Calu3 (cell line): ENCODE measurements at regions not wholly inside any gene's neighbourhood (a gene's known extent, or its start where the extent isn't known, plus 50 kb on each side); places are given as distances from the start of the nearest gene placed in this dataset.

Experiments used
- BruUV-seq: library from RNA; stranded (reverse); fragments of 400-500 nt; replicated peaks from 2 replicates; lab custom pipeline; 2021; lab: Mats Ljungman, UMichigan
- CTCF ChIA-PET: fragments of 300-600 bp; sonication (Branson Sonifier 250); formaldehyde crosslinking; loops from one replicate; lab custom pipeline; 2022; ENCODE audit warnings: antibody characterized with exemption; lab: Charles Lee
- DNase-seq: peaks from one replicate; pipeline ENCODE4 v3.0.0; 2022
- H3K27ac Mint-ChIP-seq: one replicate; pipeline ENCODE4 v1.8.0; 2022; ENCODE audit warnings: mixed read lengths; ENCODE audit not compliant: unreplicated experiment
- H3K27me3 Mint-ChIP-seq: one replicate; pipeline ENCODE4 v1.8.0; 2022; ENCODE audit warnings: mixed read lengths; ENCODE audit not compliant: unreplicated experiment
- H3K36me3 Mint-ChIP-seq: one replicate; pipeline ENCODE4 v1.8.0; 2022; ENCODE audit warnings: mild to moderate bottlenecking, moderate library complexity, mixed read lengths; ENCODE audit not compliant: insufficient read depth, unreplicated experiment
- H3K4me1 Mint-ChIP-seq: one replicate; pipeline ENCODE4 v1.8.0; 2022; ENCODE audit warnings: mild to moderate bottlenecking, low read depth, mixed read lengths; ENCODE audit not compliant: unreplicated experiment
- H3K4me3 Mint-ChIP-seq: one replicate; pipeline ENCODE4 v1.8.0; 2022; ENCODE audit warnings: mild to moderate bottlenecking, low read depth, moderate library complexity, mixed read lengths; ENCODE audit not compliant: unreplicated experiment
- H3K9me3 Mint-ChIP-seq: one replicate; pipeline ENCODE4 v1.8.0; 2022; ENCODE audit warnings: low read depth, mixed read lengths; ENCODE audit not compliant: unreplicated experiment
- CTCF ChIP-seq: fragments of 200-600 bp; IDR thresholded peaks from one replicate; pipeline ENCODE4 v1.8.0; 2022; ENCODE audit warnings: antibody characterized with exemption; ENCODE audit not compliant: unreplicated experiment
- intact Hi-C: fragments of 100-400 bp; cut with micrococcal nuclease; formaldehyde crosslinking; loops from one replicate; pipeline ENCODE4 v1.10.0; 2022; ENCODE audit not compliant: unreplicated experiment

- no TSS peak for BruUV-seq
- H3K4me3 Mint-ChIP-seq = no peak overlapping the region
- no peaks in the 10 kb centered on the region for H3K36me3 Mint-ChIP-seq
- peaks cover 2% of the 10 kb centered on the region for H3K9me3 Mint-ChIP-seq
- TF ChIP-seq CTCF = no peak
- intact Hi-C loops = no loop called here
- DNase-seq = no peak
- H3K27ac Mint-ChIP-seq = no peak overlapping the region
- no peaks in the 10 kb centered on the region for H3K4me1 Mint-ChIP-seq
- peaks cover 13% of the 10 kb centered on the region for H3K27me3 Mint-ChIP-seq
- CTCF ChIA-PET = no interaction called here
Observed at GRCh38 chr14:39880106-39880695, 448.0 kb upstream of the FBXO33 start.

GRCh38 chr14:39877577-39878190 is 445.5 kb upstream of the FBXO33 start:
- Mint-ChIP-seq H3K27me3 (peaks cover 19% of the 10 kb centered on the region), H3K9me3 (peaks cover 2% of the 10 kb centered on the region), H3K27ac (no peak overlapping the region), H3K4me1 (no peaks in the 10 kb centered on the region), H3K4me3 (no peak overlapping the region), H3K36me3 (no peaks in the 10 kb centered on the region)
- CTCF ChIA-PET = no interaction called here
- BruUV-seq = no TSS peak
- intact Hi-C loops = no loop called here
- TF ChIP-seq CTCF = no peak
- DNase-seq = no peak

GRCh38 chr14:39876916-39877315 is 444.7 kb upstream of the FBXO33 start:
- no TSS peak for BruUV-seq
- H3K9me3 Mint-ChIP-seq = peaks cover 2% of the 10 kb centered on the region
- DNase-seq = no peak
- peaks cover 19% of the 10 kb centered on the region for H3K27me3 Mint-ChIP-seq
- CTCF ChIA-PET = no interaction called here
- no peak overlapping the region for H3K27ac Mint-ChIP-seq
- no peak for TF ChIP-seq CTCF
- H3K4me1 Mint-ChIP-seq = no peaks in the 10 kb centered on the region
- H3K4me3 Mint-ChIP-seq = no peak overlapping the region
- intact Hi-C loops = no loop called here
- no peaks in the 10 kb centered on the region for H3K36me3 Mint-ChIP-seq

- BruUV-seq = no TSS peak
- intact Hi-C loops = no loop called here
- H3K27ac Mint-ChIP-seq = no peak overlapping the region
- CTCF ChIA-PET = no interaction called here
- DNase-seq = no peak
- peaks cover 5% of the 10 kb centered on the region for H3K9me3 Mint-ChIP-seq
- no peak for TF ChIP-seq CTCF
- no peaks in the 10 kb centered on the region for H3K4me1 Mint-ChIP-seq
- no peaks in the 10 kb centered on the region for H3K36me3 Mint-ChIP-seq
- peaks cover 19% of the 10 kb centered on the region for H3K27me3 Mint-ChIP-seq
- H3K4me3 Mint-ChIP-seq = no peak overlapping the region
Observed at GRCh38 chr14:39875028-39875427, 442.8 kb upstream of the FBXO33 start.
